Stimulated activated naive CD8-positive, alpha-beta T cell treated with anti-CD3 and anti-CD28 coated beads, Interleukin-15, Interleukin-2, amounts not matched to agents 100 U/mL and 50 U/mL, for 24 hours (primary cell): ENCODE measurements at regions not wholly inside any gene's neighbourhood (a gene's known extent, or its start where the extent isn't known, plus 50 kb on each side); places are given as distances from the start of the nearest gene placed in this dataset.

ENCODE experiments used
- ATAC-seq: fragments of 150-1000 bp; cut with Tn5 transposase; one replicate; pipeline ENCODE4 v1.10.0; 2021
- DNase-seq: peaks from one replicate; pipeline ENCODE4 v3.0.0; 2021

DNA sequence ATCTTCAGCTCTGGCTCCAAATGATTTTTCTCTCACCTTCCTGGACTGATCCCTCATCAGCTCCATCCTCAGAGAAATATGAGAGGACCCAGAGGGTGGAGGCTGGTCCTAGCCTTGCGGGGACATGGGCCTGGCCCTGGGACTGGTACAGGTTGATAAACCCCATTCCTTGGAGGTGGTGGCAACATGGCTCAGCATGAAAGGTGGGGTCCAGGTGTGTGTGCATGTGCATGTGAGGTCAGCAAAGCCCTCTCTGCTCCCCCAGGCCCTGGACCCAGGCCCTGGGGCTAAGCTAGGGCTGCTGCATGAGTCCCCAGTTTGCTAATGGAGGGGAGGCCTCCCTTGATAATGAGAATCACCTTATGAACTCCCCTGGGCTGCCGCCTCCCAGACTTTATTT is 363.1 kb downstream of the MATN1 start:
- no peak for ATAC-seq

DNA sequence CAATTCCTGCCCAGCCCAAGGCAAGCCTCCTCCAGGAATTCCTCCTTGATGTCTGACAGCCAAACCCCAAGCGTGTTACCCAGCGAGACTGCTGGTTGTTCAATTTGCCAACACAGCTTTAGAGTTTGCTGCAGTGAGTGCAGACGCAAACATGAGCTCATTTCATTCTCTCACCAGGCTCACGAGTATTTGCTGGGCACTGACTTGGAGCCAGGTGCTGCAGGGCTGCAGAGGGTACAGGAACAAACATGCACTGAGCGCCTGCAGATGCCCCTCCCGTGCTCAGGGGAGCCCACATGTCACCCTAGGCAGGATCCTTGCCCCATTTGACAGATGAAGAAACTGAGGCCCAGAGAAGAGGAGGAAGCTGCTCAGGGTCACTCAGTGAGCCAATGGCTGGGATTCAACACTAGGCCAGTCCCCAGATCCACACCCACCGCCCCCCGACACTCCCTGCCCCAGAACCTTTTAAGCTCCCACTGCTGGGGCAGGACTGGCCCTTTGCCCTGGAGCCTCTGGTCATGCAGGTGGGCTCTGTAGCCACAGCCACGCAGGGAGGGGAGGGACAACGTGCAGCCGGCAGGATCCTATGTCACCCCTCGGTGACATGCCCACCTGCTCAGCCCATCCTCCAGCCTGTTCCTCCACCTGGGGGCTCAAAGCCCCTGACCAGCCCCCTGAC is 363.7 kb downstream of the MATN1 start:
- DNase-seq (no peak), ATAC-seq (peak; percentile 11)

More for the DNA sequence above, 363.1 kb downstream of the MATN1 start:
- DNase-seq, result no peak

DNA sequence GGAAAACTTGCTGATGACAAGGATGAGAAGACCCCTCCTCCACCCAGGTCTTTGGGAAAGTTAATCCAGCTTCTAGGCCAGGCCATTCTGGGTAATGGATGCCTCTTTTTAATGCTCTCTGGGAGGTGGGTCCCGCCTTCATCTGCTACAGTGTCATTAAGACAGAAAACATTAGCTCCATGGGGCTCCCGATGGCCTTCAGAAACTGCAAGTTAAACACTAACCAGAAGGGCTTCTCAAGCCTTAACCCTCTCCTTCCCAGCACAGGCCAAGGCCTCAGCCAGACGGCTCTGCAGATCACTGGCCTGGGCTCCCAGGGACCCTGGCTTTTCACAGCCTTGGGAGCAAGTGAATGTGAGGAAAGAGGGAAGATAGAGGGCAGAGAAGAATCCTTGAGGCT is 364.9 kb downstream of the MATN1 start:
- ATAC-seq (no peak), DNase-seq (no peak)

DNA sequence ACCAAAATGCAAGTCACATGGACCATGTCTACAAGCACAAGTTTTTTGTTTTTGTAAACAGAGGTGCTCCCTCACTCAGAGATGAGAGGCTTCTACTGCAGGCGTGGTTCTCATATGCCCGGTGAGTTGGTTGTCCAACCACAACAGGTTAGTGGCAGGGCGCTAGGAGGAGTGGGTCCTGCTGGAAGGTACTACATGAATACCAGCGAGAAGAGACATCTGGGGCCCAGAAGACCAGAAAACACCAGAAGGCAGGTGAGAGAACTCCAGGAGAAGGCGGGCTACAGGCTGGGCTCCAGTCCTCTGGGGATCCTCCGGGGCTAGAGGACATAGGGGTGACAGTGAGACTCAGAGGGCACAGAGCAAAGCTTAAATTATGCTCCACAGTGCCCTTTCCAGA is 366.5 kb downstream of the MATN1 start:
- no peak for DNase-seq
- ATAC-seq, result no peak

DNA sequence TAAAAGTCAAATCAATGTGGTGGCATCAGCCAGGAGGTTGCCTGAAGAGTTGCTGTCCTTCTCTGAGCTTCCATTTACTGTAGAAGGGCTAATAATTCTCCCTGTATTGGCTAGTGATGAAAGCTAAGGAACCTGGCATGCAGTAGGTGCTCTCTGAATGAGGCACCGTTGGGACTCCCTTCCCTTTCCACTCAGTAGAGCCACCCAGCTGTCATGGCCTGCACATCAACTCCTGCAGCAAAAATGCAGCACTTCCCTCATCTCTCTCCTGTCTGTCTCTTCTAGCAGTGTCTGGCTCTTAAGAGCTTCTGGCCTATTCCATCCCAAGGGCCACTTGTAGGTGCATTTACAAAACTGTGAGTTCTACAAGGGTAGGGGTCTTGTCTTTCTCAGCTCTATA is 369.0 kb downstream of the MATN1 start:
- ATAC-seq, result no peak
- no peak for DNase-seq

DNA sequence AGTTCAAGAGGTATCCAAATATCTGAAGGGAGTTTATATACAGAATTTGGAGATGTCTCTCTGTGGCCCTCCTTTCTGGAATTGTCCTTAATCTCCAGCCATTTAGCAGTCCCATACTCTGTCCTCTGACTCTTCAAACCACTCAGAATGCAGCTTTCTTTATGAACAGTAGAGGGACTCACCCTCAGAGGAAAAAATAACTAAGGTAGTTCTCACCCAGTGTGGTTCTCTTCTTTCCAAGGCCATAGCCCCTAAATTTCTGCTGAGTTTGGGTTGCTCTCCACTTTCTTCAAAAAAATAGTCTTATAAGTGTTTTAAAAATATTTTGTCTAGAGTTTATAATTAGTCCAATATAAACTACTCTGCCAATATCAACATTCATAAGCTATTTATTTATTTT is 369.7 kb downstream of the MATN1 start:
- ATAC-seq (no peak), DNase-seq (no peak)

DNA sequence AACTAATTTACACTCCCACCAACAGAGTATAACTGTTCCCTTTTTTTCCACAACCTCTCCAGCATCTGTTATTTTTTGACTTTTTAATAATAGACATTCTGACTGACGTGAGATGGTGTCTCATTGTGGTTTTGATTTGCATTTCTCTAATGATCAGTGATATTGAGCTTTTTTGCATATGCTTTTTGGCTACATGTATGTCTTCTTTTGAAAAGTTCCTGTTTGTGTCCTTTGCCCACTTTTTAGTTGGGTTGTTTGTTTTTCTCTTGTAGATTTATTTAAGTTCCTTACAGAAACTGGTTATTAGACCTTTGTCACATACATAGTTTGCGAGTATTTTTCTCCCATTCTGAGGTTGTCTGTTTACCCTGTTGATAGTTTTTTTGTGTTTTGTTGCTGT is 375.2 kb downstream of the MATN1 start:
- ATAC-seq (no peak), DNase-seq (no peak)

DNA sequence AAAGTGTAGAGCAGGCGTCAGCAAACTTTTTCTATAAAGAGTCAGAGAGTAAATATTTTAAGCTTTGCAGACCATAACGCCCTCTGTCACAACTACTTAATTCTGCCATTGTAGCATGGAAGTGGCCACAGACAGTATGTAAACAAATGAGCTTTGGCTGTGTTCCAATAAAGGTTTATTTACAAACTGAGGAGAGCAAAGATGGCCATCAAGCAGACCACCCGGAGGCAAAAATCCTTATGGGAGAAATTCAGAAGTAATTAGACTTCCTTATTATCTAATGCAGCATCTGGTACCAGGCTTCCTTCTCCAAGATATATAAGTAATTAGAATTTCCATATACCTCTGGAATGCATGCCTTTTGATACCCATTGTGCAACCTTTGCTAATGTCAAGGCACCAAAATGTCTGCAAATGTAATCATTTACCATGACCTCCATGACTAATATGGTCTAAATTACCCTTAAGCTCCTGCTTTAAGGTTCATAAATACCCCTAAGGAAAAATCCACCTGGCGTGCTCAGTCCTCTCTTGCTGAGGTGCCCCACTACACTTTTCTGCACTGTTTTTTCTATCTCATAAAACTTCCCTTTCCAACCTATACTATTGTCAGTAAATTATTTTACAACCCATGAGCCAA is 377.8 kb downstream of the MATN1 start:
- no peak for DNase-seq
- ATAC-seq, result no peak

DNA sequence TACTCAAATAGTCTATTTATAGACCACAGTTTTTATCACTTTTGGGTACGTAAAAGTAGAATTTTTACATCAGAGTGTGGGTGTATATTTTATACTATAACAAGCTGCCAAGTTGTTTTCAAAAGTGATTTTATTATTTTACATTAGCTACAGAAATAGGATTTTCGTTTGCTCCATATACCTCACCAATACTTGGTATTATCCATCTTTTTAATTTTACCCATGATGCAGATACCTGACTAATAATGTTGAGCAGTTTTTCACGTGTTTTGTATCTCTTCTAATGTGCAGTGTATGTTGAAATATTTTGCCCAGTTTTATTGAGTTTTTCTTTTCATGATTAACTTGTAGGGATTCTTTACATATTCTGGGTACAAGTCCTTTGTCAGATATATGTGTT is 379.8 kb downstream of the MATN1 start:
- ATAC-seq (no peak), DNase-seq (no peak)

DNA sequence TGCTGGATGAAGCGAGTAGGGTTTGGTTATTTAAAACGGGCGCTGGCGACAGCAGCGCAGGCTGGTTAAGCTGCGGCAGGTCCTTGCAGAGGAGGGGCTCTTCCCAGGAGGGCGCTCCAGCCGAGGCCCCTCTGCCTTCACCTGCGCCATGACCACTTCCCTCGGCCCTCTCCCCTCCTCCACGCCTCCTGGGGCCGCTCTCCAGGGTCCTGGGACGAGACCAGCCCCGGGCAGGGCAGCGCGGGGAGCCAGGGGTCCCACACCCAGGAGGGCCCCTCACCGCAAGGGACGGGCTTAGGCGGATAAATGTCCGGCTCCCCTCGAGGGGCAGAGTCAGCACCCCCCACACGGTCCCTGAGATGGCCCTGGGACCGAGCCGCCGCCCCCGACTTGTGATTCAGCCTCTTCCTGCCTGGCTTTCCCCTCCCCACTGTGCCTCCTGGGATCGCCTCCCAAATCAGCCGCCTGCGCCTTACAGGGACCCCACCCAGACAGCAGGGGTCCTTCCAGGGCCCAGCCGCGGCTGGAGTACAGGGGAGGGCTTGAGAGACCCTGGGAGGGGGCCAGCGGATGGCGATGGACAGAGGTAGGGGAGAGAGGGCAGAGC is 380.7 kb downstream of the MATN1 start:
- ATAC-seq (no peak), DNase-seq (no peak)

DNA sequence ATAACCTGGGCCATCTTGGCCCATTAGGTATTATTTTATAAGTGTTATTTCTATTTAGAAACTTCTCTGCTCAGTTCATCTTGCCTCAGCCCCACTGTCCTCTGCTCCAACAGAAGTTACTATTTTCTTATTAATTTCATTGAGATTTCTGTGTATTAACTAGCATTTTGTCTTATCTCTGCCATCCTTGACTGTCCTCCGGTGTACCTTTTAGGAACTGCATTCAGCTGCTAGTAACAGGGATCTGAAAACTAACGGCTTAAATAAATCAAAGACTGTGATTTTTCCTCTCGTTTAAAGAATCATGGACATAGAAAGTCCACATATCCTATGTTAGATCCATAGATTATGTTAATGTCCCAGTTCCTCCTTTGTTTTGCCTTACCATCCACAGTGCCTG is 382.5 kb downstream of the MATN1 start:
- DNase-seq, result no peak
- no peak for ATAC-seq

DNA sequence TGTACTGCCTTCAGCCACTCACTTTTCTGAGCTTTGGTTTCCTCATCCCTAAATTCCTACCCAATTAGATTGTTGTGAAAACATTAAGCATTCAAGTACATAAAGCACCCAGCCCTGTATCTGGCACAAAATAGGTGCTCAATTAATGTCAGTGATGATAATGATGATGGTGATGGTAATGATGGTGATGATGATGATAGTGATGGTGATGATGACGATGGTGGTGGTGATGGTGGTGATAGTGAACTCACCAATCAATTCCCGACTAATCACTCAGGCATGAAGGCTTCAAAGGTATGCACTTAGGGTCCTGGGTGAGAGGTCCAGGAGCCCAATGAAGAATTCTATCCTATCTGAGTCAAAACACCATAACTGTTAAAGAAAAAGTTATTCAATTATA is 383.5 kb downstream of the MATN1 start:
- no peak for DNase-seq
- no peak for ATAC-seq

DNA sequence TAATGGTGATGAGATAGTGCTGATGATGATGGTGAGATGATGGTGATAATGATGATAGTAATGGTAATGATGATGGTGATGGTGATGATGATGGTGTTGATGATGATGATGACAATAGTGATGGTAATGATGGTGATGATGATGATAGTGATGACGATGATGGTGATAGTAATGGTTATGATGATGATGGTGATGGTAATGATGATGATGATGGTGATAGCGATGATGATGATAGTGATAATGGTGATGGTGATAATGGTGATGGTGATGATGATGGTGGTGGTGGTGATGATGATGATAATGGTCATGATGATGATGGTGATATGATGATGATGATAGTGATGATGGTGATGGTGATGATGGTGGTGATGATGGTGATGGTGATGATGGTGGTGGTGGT is 384.6 kb downstream of the MATN1 start:
- DNase-seq (no peak), ATAC-seq (no peak)

DNA sequence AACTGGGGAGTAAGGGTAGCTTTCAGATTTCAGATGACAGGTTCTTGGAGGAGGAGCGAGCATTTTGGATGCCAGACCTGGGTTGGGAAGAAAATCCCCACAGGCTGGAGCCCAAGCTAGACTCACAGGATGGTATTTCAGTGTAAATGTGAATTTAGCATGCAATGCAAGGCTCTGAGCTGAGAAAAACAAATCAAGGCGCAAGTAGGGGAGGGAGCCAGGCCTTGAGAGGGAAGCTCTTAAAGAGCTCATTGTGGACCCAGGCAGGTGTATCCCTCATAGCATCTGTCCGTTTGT is 386.1 kb downstream of the MATN1 start:
- ATAC-seq, result no peak
- no peak for DNase-seq

DNA sequence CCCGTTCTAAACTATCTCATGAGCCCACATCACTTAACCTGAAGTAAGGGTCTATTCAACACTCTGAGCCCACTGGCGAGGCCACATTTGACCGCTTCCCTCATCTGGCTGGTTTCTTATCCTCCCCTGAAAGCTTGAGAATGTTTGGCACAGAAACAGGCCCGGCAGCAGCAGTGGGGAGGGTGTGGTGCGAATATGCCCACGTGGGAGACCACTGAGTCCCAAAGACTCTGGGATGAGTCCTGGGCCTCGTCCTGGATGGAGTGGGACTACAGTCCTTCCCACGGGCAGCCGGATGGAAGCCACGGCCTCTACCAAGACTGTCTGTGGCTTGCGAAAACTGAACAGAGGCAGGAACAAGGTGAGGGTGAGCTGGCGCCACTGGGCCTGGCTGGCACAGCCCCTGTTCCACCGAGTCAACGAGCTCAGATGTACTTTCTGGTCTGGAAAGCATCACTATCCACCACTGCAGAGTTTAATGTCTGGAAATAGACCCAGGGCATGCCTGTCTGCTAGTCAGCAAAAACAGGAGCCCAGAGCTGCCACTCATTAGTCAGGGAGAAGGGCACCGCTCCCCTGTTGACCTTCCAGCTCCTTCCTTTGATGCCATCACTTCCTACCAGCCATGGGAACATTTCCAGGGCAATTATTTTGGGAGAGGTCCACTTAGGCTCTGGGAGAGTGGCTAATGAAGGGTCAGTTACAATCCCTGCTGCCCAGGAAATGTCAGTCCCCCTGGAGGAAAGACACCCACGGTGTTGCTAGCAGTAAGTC is 386.6 kb downstream of the MATN1 start:
- DNase-seq, result no peak
- ATAC-seq, result no peak

DNA sequence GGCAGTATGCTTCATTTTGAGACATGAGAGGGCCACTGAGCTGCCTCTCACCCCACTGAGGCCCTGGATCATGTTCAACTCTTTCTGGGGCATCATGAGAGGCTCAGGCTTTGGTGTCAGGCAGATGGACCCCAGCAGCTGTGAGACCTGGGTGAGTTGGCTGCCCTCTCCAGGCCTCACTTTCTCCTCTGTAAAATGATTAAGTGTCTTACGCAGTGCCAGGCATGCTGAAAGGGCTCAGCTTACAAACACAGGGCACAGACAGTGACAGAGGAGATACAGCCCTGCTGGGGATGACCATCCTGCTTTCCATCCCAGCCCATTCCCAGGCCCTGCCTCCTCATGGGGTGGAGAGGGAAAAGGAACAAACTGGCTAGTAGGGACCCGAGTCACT is 387.4 kb downstream of the MATN1 start:
- DNase-seq, result no peak
- ATAC-seq, result no peak

DNA sequence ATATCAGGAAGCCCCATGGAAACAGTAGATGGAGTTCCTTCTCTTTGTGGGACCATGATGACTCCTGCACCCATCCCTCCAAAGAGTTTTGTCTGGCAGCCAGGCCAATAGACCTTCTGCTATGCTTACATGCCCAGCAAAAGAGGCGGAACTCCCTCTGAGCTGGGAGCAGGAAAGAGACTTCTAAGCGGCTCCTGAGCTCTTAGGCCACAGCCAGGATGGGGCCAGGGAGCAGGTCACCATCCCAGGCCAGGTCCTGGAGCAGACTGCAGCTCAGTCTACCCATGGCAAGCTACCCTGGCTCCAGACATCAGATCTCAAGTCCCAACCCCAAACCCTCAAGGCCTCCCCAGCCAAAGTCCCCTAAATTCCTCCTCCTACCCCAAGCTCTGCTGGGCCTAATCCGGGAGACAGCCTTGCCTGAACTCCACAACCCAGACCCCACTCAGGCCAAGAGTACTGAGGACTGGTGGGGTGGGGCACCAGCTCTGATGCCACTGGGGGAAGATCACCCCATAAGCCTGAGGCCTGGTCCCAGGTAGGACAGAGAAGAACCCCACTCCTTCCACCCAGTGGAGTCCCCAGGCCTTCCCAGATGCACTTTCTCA is 387.9 kb downstream of the MATN1 start:
- ATAC-seq (no peak), DNase-seq (no peak)

DNA sequence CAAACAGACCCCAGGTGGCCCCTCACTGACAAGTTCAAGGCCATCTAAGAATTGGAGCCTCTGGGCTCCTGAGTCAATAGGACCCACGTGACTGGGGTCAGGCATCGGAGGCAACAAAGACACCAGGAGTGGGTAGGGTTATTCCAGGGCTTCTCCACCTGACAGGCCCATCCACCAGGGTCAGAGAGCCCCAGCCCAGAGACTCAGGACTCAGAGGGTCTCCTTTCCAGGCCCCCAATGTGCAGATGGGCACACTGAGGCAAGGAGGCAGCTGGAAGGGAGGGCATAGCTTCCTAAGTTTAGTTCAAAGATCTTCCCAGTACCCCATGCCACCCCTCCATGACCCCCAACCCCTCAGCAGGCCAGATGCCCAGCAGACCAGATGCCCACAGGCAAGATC is 388.6 kb downstream of the MATN1 start:
- ATAC-seq, result no peak

DNA sequence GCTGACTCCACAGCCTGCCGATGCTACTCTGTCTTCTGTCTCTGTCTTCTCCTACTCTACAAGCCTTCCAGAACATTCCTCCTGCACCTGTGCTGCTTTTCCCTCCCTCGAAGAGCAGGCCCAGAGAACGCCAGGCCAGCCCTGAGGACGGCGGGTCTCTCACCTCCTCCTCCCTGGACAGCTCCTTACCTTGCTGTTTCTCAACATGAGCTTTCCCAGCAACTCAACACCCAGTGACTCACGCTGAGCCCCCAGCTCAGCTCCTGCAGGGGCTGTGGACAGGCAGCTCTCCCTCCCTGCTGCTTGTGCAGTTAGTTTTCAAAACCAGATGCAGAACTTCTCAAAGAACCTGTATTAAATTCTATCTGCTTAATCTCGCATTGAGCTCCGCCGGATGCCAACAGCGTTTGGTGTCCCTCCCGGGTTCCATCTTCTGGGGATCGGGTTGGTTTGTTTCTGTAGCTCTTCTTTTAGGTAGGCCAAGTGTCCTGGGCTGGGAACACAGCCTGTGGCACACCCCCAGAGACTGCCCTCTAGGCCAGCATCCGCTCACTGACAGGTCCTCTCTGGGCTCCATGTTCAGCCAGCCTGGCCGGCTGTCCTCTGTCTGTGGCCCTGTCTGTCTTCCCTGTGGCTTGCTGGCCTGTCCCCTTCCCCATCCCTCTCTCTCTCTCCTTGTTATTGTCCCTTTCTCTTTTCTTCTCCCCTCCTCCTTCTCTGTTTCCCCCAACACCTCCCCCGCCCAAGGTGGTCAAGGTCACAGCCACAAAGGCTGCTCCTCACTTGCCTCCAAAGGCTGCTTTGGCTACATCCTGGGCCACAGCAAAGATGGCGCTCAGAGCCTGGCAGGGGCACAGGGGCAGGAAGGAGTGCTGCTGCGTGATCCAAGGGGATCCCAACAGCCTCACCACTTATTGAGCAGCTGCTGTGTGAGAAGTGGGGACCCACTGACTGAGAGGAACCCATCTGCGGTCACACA is 391.0 kb downstream of the MATN1 start:
- no peak for ATAC-seq
- DNase-seq, result no peak

More for the DNA sequence above, 388.6 kb downstream of the MATN1 start:
- no peak for DNase-seq

DNA sequence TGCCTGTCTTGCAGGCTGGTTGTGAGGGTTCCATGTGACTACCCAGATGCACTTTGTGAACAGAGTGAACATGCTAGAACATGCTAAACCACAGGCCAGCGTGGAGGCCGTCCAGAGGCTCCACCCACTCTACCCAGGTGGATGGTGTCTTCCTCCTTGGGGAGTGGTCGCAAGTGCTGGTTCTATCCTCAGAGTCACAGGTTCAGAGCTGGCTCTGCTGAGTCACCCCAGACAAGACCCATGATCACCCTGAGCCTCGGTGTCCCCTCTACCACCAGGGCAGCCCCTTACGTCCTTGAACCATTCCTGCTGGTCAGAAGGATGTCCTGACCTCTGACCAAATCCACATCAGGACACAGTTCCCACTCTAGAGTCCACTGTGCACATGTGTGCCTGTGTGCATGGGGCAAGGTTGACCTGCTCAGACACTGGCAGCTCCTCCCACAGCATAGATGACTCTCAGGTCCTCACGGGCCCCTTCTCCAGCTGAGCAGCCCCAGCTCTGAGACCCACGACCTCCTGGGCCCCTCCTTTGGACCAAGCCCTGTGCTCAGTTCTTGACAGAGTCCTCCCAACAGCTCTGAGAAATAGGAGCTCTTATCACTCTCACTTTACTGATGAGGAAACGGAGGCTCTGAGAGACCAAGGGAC is 391.8 kb downstream of the MATN1 start:
- ATAC-seq (peak; percentile 17), DNase-seq (no peak)

DNA sequence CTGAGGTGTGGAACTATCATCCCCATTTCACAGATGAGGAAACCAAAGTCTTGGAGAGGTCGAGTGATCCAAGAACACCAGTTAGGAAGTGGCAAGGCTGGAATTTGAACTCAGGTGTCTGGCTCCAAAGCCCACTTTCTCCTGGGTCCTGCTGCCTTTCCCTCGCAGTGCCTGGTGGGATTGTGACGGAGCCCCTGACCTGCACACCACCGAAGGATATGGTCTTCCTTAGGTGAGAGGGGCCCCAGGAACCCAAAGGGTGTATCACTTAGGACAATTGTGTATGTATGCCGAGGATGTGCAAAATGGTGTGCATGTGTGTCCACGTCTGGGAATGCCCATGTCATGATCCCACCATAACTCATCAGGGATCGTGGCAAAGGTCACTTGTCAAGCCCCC is 392.7 kb downstream of the MATN1 start:
- ATAC-seq (no peak), DNase-seq (no peak)
